GM12891 (cell line): ENCODE measurements at regions not wholly inside any gene's neighbourhood (a gene's known extent, or its start where the extent isn't known, plus 50 kb on each side); places are given as distances from the start of the nearest gene placed in this dataset.
"Not testable (repeated sequence)": the region's sequence is repeated elsewhere in the genome, so short reads cannot be mapped to it uniquely, and the experiment has no call there.

Source experiments
- DNase-seq: peaks from one replicate; pipeline ENCODE4 v3.0.0; 2011; ENCODE audit warnings: low spot score; ENCODE audit not compliant: insufficient read length
- FAIRE-seq: peaks from 2 replicates; lab custom pipeline; 2011; peaks lifted over from hg19 to GRCh38; lab: Jason Lieb, UNC
- PAX5 ChIP-seq: IDR thresholded peaks from 2 replicates; pipeline ENCODE4 v1.6.1; 2011; ENCODE audit warnings: low read length, moderate library complexity, mild to moderate bottlenecking; ENCODE audit not compliant: insufficient read depth, severe bottlenecking
- POLR2A ChIP-seq: IDR thresholded peaks from 2 replicates; pipeline ENCODE4 v1.6.1; 2011; ENCODE audit warnings: low read depth, low read length, control low read depth
- POLR2AphosphoS5 ChIP-seq: IDR thresholded peaks from 2 replicates; pipeline ENCODE4 v1.6.1; 2011; ENCODE audit warnings: low read depth, low read length, control low read depth
- POU2F2 ChIP-seq: IDR thresholded peaks from 2 replicates; pipeline ENCODE4 v1.6.1; 2011; ENCODE audit warnings: low read depth, mild to moderate bottlenecking, control low read depth, low read length, moderate library complexity
- SPI1 ChIP-seq: IDR thresholded peaks from 2 replicates; pipeline ENCODE4 v1.6.1; 2011; ENCODE audit warnings: low read depth, low read length, control low read depth
- TAF1 ChIP-seq: IDR thresholded peaks from 2 replicates; pipeline ENCODE4 v1.6.1; 2011; ENCODE audit warnings: low read depth, low read length, control low read depth

DNA sequence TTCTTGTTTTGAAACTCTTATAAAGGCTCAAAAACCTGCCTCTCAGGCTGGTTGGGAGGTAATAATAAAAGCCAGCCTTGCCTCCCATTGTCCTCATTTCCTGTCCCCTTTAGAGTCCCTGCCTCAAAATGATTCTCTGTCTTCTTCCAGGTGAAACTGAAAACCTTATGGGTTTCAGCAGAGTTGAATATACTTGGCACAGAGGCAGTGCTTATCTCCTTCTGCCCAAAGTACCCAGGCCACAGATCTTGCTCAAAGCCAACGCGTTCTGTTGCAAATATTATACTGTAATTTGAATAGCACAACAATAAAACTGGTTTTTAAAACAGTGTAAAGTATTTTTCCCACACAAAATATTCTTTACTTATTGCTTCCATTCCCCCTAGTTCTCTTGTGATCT, 183.1 kb upstream of the GIMD1 start:
- TF ChIP-seq POU2F2 (no peak), TAF1 (no peak), PAX5 (no peak), POLR2AphosphoS5 (no peak), POLR2A (no peak), SPI1 (no peak)

DNA sequence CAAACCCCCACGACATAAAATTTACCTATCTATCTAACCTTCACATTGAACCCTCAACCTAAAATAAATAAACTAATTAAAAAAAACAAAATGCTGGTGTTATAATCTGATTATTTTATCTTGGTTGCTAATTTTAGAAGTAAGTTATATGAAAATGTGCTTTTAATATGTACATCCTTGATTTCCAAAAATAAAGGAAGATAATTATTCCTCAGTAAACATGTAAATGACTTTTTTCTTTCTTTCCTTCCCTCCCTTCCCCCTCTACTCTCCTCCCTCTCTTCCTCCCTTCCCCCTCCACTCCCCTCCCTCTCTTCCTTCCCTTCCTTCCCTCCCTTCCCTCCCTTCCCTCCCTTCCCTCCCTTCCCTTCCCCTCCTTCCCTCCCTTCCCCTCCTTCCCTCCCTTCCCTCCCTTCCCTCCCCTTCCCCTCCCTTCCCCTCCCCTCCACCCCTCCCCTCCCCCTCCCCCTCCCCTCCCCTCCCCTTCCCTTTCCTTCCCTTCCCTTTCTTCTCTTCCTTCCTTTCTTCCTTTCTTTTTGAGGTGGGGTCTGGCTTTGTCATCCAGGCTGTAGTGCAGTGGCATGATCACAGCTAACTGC, 180.0 kb upstream of the GIMD1 start:
- FAIRE-seq (no peak), DNase-seq (no peak)
- TF ChIP-seq PAX5: no peak
- no peak for TF ChIP-seq POLR2A
- TF ChIP-seq POU2F2: no peak
- no peak for TF ChIP-seq SPI1

More for the DNA sequence above, 183.1 kb upstream of the GIMD1 start:
- FAIRE-seq (no peak), DNase-seq (no peak)

DNA sequence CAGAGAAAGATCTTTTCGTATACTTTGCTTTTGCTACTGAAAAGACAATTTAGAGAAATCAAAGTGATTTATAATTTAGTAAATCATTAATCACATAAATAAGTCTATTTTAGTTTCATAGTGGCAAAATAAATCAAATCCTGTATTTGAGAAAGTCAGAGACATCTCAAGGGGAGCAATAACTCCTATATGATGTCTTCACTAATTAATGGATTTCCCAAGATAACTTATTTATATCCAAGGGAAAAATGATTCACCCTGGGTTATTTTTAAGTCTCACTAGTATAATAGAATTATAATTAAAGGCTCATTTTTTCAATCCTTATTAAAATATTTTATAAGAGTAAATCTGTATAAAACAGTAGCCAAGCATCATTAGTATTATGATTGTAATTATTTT, 177.8 kb upstream of the GIMD1 start:
- TF ChIP-seq POU2F2 (no peak), TAF1 (no peak), SPI1 (no peak), POLR2AphosphoS5 (no peak), PAX5 (no peak), POLR2A (no peak)
- FAIRE-seq: no peak

DNA sequence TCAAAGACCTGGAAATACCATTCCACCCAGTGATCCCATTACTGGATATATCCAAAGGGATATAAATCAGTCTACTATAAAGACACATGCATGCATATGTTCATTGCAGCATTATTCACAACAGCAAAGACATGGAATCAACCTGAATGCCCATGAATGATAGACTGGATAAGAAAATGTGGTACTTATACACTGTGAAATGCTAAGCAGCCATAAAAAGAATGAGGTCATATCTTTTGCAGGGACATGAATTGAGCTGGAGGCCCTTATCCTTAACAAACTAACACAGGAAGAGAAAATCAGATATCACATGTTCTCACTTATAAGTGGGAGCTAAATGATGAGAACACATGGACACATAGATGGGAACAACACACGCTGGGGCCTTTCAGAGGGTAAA, 174.0 kb upstream of the GIMD1 start:
- not testable (repeated sequence) for DNase-seq, FAIRE-seq

More for the DNA sequence above, 177.8 kb upstream of the GIMD1 start:
- DNase-seq: no peak

DNA sequence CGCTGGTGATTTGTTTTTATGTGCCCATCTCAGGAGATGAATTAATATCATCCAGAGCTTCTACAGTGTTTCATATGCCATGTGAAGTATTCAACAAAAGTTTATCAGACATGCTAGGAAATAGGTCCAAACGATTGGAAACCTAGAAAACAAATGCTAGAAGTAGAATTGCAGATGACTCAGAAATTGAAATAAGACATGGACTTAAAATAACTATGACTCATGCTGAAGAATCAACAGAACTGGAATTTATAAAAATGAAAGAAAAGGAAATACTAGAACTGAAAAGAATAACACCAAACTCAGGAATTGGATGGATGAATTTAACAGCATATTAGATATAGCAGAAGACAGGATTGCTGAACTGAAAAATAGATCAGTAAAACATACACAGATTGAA, 172.7 kb upstream of the GIMD1 start:
- no peak for FAIRE-seq
- TF ChIP-seq SPI1 (no peak), TAF1 (no peak), POLR2AphosphoS5 (no peak), POLR2A (no peak), POU2F2 (no peak), PAX5 (no peak)
- DNase-seq: no peak

DNA sequence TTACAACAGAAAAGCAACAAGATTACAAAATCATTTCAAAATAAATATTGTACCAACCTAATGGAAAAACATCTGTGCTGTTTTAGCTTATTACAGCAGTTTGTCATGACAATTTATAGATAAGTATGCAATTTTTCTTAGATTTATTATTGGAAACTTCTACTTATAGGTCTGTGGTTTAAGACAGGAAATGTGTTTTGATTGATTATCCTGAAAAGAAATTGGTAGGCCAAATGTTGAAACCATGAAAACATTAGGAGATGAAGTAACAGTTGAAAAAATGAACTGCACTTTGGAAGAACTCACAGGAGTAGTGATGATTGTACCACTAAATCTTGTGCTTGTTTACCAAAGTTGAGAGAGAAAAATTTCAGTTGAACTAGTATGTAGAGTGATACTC, 162.2 kb upstream of the GIMD1 start:
- TF ChIP-seq POLR2AphosphoS5: no peak
- no peak for TF ChIP-seq TAF1
- no peak for TF ChIP-seq POLR2A
- no peak for TF ChIP-seq PAX5
- TF ChIP-seq SPI1: no peak
- no peak for TF ChIP-seq POU2F2
- FAIRE-seq: no peak
- no peak for DNase-seq

DNA sequence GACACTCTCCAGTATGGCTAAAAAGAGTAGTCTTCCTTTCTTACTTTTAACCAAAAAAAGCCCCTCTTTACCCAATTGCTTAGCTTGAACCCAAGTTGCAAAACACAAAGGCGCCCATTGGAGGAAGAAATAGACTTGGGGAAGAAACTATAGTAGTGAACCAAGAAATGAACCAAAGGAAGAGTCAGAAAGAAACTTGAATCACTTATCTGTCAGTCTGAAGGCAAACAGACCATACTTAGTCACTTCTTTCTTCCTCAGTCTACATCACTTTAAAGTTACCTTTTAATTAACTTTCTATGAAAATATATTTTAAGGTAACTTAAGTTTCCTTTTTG, 161.4 kb upstream of the GIMD1 start:
- TF ChIP-seq PAX5 (no peak), POLR2A (no peak), POLR2AphosphoS5 (no peak), POU2F2 (no peak), TAF1 (no peak), SPI1 (no peak)
- no peak for DNase-seq
- no peak for FAIRE-seq

DNA sequence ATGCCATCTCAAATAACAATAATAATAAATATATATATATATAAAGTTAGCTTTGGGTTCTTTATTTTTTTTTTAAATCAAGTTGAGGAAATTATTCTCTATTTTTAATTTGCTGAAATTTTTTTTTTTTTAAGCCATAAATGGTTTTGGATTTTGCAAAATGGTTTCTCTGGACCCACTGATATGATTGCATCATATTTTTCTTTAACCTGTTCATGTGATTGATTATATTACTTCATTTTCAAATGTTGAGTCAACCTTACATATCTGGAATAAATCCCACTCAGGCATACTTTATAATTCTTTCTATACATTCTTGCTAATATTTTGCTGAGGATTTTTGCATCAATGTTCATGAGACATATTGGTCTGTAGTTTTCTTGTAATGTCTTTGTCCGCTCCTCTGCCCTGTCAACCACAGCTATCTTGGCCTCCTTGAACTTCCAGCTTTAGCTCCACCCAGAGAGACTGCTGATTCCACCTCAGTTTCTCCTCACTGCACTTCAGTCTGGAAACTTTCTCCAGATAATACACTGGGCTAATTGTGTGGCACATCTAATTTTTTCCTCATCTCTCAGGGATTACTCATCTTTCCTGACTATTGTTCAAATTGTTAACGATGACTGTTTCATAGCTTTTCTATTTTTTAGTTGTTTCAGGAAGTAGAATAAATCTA, 160.9 kb upstream of the GIMD1 start:
- DNase-seq: no peak
- FAIRE-seq: no peak
- no peak for TF ChIP-seq POLR2AphosphoS5
- TF ChIP-seq POLR2A: no peak
- no peak for TF ChIP-seq PAX5
- TF ChIP-seq POU2F2: no peak
- no peak for TF ChIP-seq SPI1
- no peak for TF ChIP-seq TAF1

DNA sequence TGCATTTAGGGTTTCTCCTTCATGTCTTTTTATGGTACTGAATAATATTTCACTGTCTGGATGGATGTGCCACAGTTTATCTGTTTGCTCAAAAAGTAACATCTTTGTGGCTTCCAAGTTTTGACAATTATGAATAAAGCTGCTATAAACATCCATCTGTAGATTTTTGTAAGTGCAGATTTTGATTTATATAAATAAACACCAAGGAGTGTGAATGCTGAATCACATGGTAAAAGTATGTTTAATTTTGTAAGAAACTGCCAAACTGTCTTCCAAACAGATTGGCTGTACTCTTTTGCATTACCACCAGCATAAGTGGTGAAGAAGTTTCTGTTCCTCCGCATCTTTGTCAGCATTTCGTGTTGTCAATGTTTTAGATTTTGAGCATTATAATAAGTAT, 158.7 kb upstream of the GIMD1 start:
- DNase-seq: no peak
- no peak for FAIRE-seq
- no peak for TF ChIP-seq POLR2A
- no peak for TF ChIP-seq PAX5
- no peak for TF ChIP-seq TAF1
- no peak for TF ChIP-seq POU2F2
- no peak for TF ChIP-seq SPI1
- TF ChIP-seq POLR2AphosphoS5: no peak

DNA sequence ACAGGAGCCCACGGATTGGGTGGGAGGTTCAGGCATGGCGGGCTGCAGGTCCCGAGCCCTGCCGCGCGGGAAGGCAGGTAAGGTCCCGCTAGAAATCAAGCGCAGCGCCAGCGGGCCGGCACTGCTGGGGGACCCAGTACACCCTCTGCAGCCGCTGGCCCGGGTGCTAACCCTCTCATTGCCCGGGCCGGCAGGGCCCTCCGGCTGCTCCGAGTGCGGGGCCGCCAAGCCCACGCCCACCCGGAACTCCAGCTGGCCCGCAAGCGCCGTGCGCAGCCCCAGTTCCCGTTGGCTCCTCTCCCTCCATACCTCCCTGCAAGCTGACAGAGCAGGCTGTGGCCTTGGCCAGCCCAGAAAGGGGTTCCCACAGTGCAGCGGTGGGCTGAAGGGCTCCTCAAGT, 156.8 kb upstream of the GIMD1 start:
- not testable (repeated sequence) for DNase-seq, FAIRE-seq

DNA sequence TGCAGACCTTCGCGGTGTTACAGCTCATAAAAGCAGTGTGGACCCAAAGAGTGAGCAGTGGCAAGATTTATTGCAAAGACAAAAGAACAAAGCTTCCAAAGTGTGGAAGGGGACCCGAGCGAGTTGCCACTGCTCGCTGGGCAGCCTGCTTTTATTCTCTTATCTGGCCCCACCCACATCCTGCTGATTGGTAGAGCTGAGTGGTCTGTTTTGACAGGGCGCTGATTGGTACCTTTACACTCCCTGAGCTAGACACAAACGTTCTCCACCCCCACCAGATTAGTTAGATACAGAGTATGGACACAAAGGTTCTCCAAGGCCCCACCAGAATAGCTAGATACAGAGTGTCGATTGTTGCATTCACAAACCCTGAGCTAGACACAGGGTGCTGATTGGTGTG, 156.2 kb upstream of the GIMD1 start:
- not testable (repeated sequence) for DNase-seq, FAIRE-seq
